Sigmoid colon (tissue), 4 donors: ENCODE measurements at regions not wholly inside any gene's neighbourhood (a gene's known extent, or its start where the extent isn't known, plus 50 kb on each side); places are given as distances from the start of the nearest gene placed in this dataset.

Source experiments
- CTCF ChIP-seq, 4 experiments: fragments of 450-650 bp in 3 of 4; fragments of 200-600 bp in 1 of 4; IDR thresholded peaks; one replicate each; pipeline ENCODE4 v1.5.1; 2016 to 2019; ENCODE audit warnings: antibody characterized with exemption in 4 of 4, mild to moderate bottlenecking in 3 of 4, moderate library complexity in 2 of 4
- POLR2A ChIP-seq, 2 donors: fragments of 450-650 bp; IDR thresholded peaks; one replicate each; pipeline ENCODE4 v1.6.1; 2016; ENCODE audit warnings: antibody characterized with exemption in 2 of 2, mild to moderate bottlenecking in 2 of 2, moderate library complexity in 2 of 2
- POLR2AphosphoS5 ChIP-seq, 4 donors: sonication (generic); formaldehyde crosslinking; IDR thresholded peaks; one replicate each; pipeline ENCODE4 v1.6.1; 2017; ENCODE audit warnings: antibody characterized with exemption in 4 of 4

- no peak for TF ChIP-seq POLR2A (IDR thresholded peaks at IDR 0.05)
- no peak for TF ChIP-seq CTCF (IDR thresholded peaks at IDR 0.05)
- TF ChIP-seq POLR2AphosphoS5 (IDR thresholded peaks at IDR 0.05), result no peak
Measured at GRCh38 chr9:119443179-119443578, 73.9 kb upstream of the BRINP1 start.
